HG02588 (cell line): ENCODE measurements at regions not wholly inside any gene's neighbourhood (a gene's known extent, or its start where the extent isn't known, plus 50 kb on each side); places are given as distances from the start of the nearest gene placed in this dataset.

Experiments used
- ATAC-seq: cut with Tn5 transposase; IDR thresholded peaks from one replicate; pipeline ENCODE4 v1.9.1; 2021; ENCODE audit warnings: mild to moderate bottlenecking, moderate library complexity; ENCODE audit not compliant: unreplicated experiment

DNA sequence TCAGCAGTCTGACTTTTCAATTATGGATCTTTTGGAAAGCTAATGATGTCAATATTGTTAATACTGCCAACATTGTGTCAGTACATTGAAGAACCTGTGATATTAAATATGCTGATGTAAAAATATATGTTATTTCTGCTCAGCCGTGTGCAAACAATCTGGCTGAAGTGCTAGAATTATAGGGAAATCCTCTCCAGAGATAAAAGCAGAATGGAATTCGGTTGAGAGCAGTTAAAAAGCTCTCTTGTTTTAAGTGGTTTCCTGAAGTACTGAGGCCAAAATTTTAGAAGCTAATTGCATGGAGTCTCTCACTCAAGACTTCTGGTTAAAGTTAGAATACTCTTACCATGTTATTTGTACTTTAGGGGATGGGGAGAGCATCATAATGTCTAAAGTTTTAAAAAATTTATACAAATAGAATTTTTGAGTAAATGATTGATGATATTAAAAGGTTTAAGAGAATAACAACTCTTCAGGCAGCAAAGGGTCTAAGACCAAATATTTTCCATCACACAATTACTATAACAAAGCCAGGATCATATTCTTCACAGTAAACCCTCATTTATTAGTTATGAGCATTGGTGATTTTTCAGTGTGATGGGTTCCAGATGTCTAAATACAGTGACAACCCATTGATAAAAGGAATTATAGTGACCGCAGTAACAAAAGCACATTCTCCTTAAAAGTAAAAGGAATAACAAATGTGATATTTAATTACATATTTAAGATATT lies 834.2 kb upstream of the CXADR start:
- no peak for ATAC-seq

GRCh38 chr21:16695074-16695473 lies 817.8 kb upstream of the CXADR start:
- no peak for ATAC-seq

DNA sequence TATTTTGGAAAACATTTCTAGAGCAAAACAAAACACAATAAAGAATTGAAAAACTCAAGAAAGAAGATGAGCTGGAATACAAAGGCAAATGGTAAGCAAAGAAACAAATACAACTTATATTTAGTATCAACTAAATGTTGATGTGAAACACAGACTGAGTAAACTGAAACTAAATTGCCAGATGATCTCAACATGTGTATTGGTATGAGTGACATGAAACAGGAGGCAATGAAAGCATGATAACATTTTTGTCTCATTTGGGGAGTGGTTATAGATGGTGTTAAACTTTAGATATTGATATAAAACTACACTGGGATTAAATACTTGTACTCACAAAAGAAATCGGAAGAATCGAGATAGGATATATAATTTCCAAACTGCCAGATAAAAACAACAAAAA lies 805.6 kb upstream of the CXADR start:
- ATAC-seq: no peak

DNA sequence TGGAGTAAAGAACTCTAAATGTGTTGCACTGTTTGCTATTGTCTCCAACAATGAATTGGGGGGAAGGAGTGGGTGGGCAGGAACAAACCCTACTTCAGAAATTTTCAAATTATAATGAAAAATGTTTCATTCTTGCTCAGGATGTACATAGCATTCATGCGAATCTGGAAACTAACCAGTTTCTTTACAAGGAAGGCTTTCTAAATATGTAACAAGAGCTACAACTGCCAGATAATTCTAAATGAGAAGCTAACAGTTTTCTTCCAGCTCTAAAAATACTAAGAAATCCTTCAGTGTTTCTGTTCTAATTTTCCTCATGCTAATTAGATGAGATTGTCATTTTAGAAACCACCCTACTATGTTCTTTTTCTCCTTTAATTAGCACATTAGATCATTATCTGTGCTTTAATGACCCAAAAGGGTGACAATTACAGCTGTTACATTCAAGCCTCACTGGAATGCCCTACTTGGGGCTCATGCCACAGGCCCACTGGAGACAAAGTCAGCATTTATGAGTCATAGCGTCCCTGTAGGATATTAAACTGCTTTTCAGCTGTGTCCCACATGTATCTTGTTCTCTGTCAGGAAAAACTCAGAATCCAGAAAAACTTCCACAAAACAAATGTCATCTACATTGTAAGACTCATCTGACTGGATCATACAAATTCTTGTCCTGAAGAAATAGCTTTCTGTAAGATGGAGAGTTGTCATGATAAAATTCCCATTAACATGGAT lies 804.6 kb upstream of the CXADR start:
- ATAC-seq: no peak

GRCh38 chr21:16709866-16710550 lies 802.8 kb upstream of the CXADR start:
- ATAC-seq: no peak

GRCh38 chr21:16711757-16712156 lies 801.1 kb upstream of the CXADR start:
- no peak for ATAC-seq

GRCh38 chr21:16713331-16714117 lies 799.3 kb upstream of the CXADR start:
- no peak for ATAC-seq

DNA sequence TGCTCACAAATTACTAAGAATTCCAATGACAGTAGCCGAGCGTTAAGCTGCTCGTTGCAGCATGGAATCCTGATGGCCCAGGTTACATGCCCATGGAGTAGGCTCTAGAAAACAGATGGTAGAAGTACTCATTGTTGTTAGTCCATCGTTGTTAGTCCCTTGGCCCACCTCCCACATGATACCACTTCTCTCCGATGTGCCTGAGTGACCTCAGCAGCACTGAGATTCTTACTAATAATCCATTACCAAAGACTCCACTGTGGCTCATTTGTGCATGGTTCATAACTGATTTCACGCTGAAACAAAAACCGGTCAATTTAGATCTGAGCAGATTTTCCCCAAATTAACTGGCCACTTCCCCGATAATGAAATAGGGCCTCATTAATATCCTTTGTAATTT lies 772.3 kb upstream of the CXADR start:
- ATAC-seq: no peak

DNA sequence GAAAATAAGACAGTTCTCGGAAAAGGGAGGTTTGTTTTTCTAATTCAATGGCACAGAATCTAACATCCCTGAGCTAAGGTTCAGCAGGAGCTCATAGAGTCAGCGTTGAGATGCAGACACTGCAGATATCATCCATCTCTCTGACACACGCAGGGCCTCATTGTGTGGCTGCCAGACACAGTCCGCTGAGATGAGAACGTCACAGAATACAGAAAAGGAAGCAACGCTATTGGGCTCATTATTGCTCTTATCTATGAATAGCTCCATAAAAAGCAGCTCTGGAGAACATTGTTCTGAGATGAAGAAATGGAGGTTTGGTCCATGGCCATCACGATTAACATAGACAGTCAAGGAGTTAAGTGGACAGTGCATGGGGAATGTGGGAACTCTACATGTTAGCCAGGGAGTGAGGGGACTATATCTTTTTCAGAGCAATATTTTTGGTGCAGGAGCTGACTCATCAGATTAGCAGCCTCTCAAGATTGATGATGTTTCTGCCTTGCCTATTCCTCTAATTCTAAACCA lies 771.6 kb upstream of the CXADR start:
- no peak for ATAC-seq

DNA sequence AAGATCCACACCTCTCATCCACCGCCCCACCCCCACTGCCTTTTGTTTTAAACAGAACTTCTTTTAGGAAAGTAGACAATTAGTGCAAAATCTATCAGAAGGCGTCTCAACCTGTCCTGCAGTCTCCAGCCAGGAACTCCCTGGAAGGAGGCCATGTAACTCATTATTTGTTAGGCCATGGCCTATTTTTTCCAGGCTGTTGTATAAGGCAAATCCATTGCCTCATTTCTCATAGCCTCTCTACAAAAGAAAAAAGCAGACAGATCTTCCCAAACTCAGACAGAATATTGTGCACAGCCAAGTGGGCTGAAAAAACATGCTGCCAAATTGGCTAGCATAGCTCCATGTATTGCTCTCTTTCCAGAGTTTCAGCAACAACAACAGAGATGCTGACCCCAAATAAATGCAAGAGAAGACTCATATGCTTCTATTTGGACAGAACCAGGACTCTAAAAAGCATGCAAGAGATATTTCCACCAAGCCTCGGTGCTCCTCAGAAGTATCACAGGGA lies 770.7 kb upstream of the CXADR start:
- no peak for ATAC-seq

DNA sequence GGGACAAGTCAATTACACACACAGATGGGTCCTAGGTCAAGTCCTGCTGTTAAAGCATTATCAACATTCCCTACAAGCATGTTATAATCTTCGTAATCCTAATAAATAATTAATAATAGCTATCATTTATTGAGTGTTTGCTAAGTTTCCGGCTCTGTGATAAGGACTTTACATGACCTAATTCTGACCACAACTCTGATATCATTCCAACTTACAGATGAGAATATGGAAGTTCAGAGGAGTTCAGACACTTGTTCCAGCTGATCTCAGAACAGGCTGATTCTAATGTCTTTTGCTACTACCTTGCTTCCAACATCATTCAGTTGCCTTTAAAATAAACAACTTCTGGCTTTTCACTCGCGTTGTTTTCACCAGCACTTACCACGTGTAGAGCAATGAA lies 770.1 kb upstream of the CXADR start:
- ATAC-seq: no peak

DNA sequence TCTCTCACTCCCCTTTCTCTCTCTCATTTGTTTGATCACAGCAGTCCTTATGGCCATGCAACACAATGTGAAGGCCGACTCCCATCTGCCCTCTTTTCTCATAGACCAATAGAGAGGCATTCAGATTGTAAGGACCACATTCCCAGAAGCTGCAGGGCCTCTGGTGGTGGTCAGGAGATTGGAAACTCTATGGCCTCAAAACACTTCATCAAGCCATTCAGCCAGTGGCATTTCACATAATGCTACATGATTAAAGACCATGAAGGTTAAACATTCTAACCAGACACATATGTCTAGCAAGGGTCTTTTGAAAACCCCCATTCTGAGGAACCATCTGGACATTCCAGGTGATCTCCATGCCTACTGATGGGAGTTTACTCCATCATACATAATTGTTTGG lies 769.5 kb upstream of the CXADR start:
- ATAC-seq: no peak

DNA sequence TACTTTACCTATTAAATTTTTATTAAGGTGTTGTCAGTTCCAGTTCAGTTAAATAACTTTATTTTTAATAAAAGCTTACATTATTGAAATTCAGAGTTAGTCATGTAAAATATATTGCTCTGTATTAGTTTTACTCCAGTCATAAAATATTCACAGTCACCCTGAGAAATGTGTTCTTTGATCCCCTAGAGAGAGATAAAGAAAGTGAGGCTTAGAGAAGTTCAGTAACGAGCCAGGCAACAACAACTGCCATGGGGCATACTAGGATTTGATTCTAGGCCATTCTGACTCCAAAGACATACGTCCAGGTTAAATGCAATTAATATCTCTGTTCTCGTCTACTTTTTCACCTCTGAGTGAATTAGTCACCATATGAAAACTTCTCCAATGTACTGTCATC lies 761.9 kb upstream of the CXADR start:
- no peak for ATAC-seq

- no peak for ATAC-seq
These were observed 761.0 kb upstream of the CXADR start for GRCh38 chr21:16751695-16752474.

- no peak for ATAC-seq
These were observed 760.4 kb upstream of the CXADR start for GRCh38 chr21:16752475-16752857.

- no peak for ATAC-seq
These were observed 757.8 kb upstream of the CXADR start for GRCh38 chr21:16755061-16755460.

- no peak for ATAC-seq
These were observed 745.6 kb upstream of the CXADR start for GRCh38 chr21:16767201-16767600.

DNA sequence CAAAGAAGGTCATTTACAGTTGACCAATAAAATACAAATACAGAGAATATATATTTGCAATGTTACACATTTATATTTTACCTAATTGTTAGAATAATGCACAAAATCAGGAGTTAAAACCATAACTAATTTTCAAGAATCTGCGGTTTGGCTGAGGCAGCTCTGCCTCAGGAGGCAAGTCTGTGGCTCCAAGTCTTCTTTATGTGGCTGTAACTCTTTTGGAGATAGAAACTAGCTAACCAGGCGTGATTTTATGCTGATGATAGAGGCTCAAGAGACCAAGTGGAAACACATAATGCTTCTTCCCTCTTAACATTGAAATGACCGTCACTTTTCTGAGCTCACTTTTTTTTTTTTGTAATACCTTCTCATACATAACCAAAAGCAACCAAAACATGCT lies 744.7 kb upstream of the CXADR start:
- no peak for ATAC-seq

DNA sequence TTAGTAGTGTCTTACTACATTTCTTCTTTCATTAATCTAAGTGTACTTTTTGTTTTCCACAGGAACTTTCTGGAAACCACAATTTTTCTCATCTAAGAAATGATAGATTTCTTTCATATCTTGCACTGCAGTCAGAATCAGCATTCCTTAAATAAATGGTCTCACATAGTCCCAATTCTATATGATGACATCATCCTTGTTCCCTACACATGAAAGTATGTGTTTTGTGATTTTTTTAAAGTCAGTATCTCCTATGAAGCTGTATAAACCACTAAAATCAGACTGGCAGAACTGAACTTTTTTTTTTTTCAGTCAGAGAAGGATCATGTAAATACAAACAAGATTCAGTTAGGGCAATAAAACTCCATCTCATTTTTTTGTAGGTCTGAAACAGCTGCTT lies 742.6 kb upstream of the CXADR start:
- ATAC-seq: no peak

DNA sequence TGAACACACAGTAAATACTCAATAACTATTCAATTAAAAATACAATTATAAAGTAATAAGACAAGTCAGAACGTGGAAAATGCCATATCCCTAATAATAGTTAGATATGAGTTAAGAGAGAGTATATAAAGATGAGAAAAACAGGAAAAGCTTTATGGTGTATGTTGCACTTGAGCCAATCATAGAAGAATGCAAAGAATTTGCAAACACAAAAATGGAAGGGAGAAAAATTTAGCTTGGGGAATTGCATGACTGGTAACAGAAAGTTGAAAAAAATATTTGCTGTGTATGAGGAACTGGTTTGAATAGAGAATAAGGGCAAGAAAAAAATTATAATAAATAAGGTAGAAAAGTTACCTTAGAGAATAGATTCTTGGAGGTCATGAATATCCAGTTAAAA lies 739.6 kb upstream of the CXADR start:
- no peak for ATAC-seq
